ENCODE measurements at regions not wholly inside any gene's neighbourhood (a gene's known extent, or its start where the extent isn't known, plus 50 kb on each side); places are given as distances from the start of the nearest gene placed in this dataset.

GRCh38 chr3:178393824-178394223 lies 142.4 kb upstream of the KCNMB2 start:
- no peak for DNase-seq (ENCODE audit: low read depth)

GRCh38 chr3:178396318-178396717 lies 139.9 kb upstream of the KCNMB2 start:
- no peak for DNase-seq (ENCODE audit: low read depth)

- DNase-seq (ENCODE audit: low read depth) = no peak
Observed at GRCh38 chr3:178397202-178397601, 139.0 kb upstream of the KCNMB2 start.

GRCh38 chr3:178397836-178398235 lies 138.4 kb upstream of the KCNMB2 start:
- no peak for DNase-seq (ENCODE audit: low read depth)

- no peak for DNase-seq (ENCODE audit: low read depth)
Observed at GRCh38 chr3:178404961-178405360, 131.3 kb upstream of the KCNMB2 start.

GRCh38 chr3:178405531-178405930 lies 130.7 kb upstream of the KCNMB2 start:
- DNase-seq (ENCODE audit: low read depth) = no peak

- DNase-seq (ENCODE audit: low read depth) = no peak
Observed at GRCh38 chr3:178406206-178406605, 130.0 kb upstream of the KCNMB2 start.

- no peak for DNase-seq (ENCODE audit: low read depth)
Observed at GRCh38 chr3:178415384-178415783, 120.9 kb upstream of the KCNMB2 start.

GRCh38 chr3:178417736-178418135 lies 118.5 kb upstream of the KCNMB2 start:
- no peak for DNase-seq (ENCODE audit: low read depth)

GRCh38 chr3:178419071-178419470 lies 117.2 kb upstream of the KCNMB2 start:
- DNase-seq (ENCODE audit: low read depth) = no peak

- no peak for DNase-seq (ENCODE audit: low read depth)
Observed at GRCh38 chr3:178420033-178420432, 116.2 kb upstream of the KCNMB2 start.

GRCh38 chr3:178421069-178421468 lies 115.2 kb upstream of the KCNMB2 start:
- DNase-seq (ENCODE audit: low read depth) = no peak

GRCh38 chr3:178422406-178422805 lies 113.8 kb upstream of the KCNMB2 start:
- no peak for DNase-seq (ENCODE audit: low read depth)

GRCh38 chr3:178428037-178428436 lies 108.2 kb upstream of the KCNMB2 start:
- no peak for DNase-seq (ENCODE audit: low read depth)

- DNase-seq (ENCODE audit: low read depth) = no peak
Observed at GRCh38 chr3:178434206-178434805, 101.9 kb upstream of the KCNMB2 start.

- DNase-seq (ENCODE audit: low read depth) = no peak
Observed at GRCh38 chr3:178435575-178435974, 100.7 kb upstream of the KCNMB2 start.

- no peak for DNase-seq (ENCODE audit: low read depth)
Observed at GRCh38 chr3:178436773-178437172, 99.5 kb upstream of the KCNMB2 start.

- no peak for DNase-seq (ENCODE audit: low read depth)
Observed at GRCh38 chr3:178437236-178437635, 99.0 kb upstream of the KCNMB2 start.

GRCh38 chr3:178439504-178439903 lies 96.7 kb upstream of the KCNMB2 start:
- no peak for DNase-seq (ENCODE audit: low read depth)

- no peak for DNase-seq (ENCODE audit: low read depth)
Observed at GRCh38 chr3:178440043-178440442, 96.2 kb upstream of the KCNMB2 start.

- DNase-seq (ENCODE audit: low read depth) = no peak
Observed at GRCh38 chr3:178443634-178444033, 92.6 kb upstream of the KCNMB2 start.

GRCh38 chr3:178445139-178445538 lies 91.1 kb upstream of the KCNMB2 start:
- DNase-seq (ENCODE audit: low read depth) = no peak

GRCh38 chr3:178446059-178446458 lies 90.2 kb upstream of the KCNMB2 start:
- no peak for DNase-seq (ENCODE audit: low read depth)

GRCh38 chr3:178450476-178450875 lies 85.8 kb upstream of the KCNMB2 start:
- no peak for DNase-seq (ENCODE audit: low read depth)

- DNase-seq (ENCODE audit: low read depth) = no peak
Observed at GRCh38 chr3:178451799-178452198, 84.4 kb upstream of the KCNMB2 start.
